Activated T-cell treated with anti-CD3 and anti-CD28 coated beads, Interleukin-2, amount 50 U/mL, for 4 hours (primary cell): ENCODE measurements at regions not wholly inside any gene's neighbourhood (a gene's known extent, or its start where the extent isn't known, plus 50 kb on each side); places are given as distances from the start of the nearest gene placed in this dataset.
"Not testable (repeated sequence)": the region's sequence is repeated elsewhere in the genome, so short reads cannot be mapped to it uniquely, and the experiment has no call there.

ENCODE experiments used
- ATAC-seq, 2 donors: fragments of 200-7000 bp; cut with Tn5 transposase; one replicate each; pipeline ENCODE4 v1.10.0; 2021
- DNase-seq: peaks from one replicate; pipeline ENCODE4 v3.0.0-alpha.2; 2020
- H3K27me3 Mint-ChIP-seq: one replicate; pipeline ENCODE4 v1.8.0; 2021; ENCODE audit warnings: low read depth, mixed read lengths
- H3K36me3 Mint-ChIP-seq: one replicate; pipeline ENCODE4 v1.8.0; 2022; ENCODE audit warnings: mixed read lengths; ENCODE audit not compliant: insufficient read depth
- H3K4me1 Mint-ChIP-seq: one replicate; pipeline ENCODE4 v1.8.0; 2021; ENCODE audit warnings: low read depth, mixed read lengths
- H3K4me3 Mint-ChIP-seq: one replicate; pipeline ENCODE4 v1.8.0; 2021; ENCODE audit warnings: mild to moderate bottlenecking, moderate library complexity, mixed read lengths
- H3K9me3 Mint-ChIP-seq: one replicate; pipeline ENCODE4 v1.8.0; 2021; ENCODE audit warnings: mixed read lengths

DNA sequence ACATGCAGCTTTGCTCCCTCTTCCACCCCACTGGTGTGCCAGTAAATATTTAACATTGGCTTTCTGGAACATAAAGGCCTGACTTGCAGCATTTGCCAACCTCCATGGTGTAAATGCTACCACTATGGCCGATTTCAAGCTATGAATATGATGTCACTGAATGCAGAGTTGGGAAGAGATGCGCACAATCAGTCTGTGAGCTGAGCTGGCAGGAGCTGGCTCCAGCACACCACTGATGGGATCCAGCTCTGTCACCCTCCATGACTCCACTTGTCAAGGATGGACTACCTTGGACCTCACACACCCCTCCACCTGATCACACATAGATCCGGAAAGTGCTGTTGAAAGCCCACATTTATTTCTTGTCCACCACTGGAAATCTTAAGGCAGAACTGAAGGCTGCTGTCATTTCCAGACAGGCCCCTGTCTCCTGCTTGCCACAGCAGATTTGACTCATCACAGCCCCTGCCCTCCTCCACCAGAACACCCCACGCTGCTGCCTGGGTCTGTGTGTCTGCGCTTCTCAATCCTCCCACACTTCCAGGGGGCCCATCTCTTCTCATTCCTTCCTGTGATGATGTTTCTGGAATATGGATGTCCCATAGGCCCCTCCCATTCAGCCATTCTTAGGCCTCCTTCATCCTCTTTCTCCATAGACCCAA is 82.2 kb upstream of the BCAR3 start:
- Mint-ChIP-seq H3K4me3 (no peak overlapping the region), H3K9me3 (no peaks in the 10 kb centered on the region), H3K36me3 (no peaks in the 10 kb centered on the region), H3K4me1 (peaks cover 21% of the 10 kb centered on the region), H3K27me3 (no peaks in the 10 kb centered on the region)
- DNase-seq, result no peak
- no peak for ATAC-seq

DNA sequence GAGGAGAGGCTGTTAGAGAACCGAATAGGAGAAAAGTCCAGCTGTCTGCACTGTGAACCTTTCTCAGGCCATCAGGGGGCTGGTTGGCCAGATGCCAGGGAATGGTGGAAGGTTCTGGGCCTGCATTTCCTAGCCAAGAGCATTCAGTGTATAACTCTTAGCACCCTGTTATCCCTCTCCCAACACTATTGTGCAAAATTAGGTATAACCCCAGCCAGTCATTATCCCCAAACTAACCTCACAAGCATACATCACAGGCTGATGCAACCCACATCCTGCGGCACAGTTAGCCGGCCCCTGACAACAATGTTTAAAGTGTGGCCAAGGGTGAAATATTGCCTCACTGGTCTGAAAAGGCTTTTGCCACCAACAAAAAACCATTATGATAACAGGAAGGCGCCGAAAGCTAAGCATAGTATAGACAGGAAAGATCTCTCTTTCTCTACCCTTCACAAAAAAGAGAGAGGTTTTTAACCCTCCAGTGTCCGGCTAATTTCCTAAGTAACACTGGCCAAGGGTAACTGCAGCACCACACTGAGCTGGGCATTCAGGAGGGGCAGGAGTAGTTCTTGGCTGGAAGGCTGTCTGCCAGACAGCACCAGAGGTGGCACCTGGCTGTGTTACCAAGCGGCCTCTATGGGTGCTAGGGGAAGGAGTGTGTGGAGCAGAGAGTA is 77.3 kb upstream of the BCAR3 start:
- peak; percentile 34 to 50 for ATAC-seq
- no peak overlapping the region for H3K4me3 Mint-ChIP-seq

DNA sequence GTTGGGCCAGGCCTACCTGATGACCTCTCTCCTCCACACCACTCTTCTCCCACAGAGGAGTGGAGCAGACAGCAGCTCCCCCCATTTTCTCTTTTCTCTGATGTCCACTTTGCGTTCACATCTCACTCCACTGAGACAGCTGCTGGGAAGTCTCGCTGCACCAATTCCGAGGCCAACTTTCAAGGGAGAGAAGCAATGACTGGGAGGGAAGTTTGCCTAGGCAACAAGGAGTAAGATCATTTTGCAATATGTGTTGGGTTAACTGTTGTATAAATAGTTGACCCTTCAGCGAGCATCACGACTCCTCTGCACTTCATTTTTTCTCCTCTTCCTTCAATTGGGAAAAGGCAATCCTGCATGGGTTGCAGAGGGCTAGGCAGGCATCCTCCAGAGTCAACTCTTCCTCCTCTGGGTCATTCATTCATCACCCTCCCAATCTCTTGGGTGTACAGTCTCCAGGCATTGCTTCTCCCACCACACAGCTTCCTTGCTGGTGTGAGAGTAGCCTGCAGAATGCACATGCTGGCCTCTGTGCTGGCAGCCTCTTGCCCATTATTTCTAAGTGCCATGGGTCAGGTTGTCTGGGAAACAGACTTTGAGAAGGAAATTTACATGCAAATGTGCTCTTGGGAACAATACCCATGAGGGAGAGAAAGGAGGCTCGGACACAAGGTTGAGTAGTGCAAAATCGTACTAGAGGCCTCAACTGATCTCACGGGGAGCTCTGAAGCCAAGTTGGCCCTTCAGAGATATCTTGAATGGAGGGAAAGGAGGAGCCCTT is 75.8 kb upstream of the BCAR3 start:
- no peaks in the 10 kb centered on the region for H3K36me3 Mint-ChIP-seq
- H3K4me1 Mint-ChIP-seq, result peaks cover 10% of the 10 kb centered on the region
- H3K27me3 Mint-ChIP-seq, result no peaks in the 10 kb centered on the region
- DNase-seq, result no peak
- no peak overlapping the region for H3K4me3 Mint-ChIP-seq
- no peak for ATAC-seq
- no peaks in the 10 kb centered on the region for H3K9me3 Mint-ChIP-seq

More for the DNA sequence above, 77.3 kb upstream of the BCAR3 start:
- H3K36me3 Mint-ChIP-seq, result no peaks in the 10 kb centered on the region
- H3K4me1 Mint-ChIP-seq, result peaks cover 10% of the 10 kb centered on the region
- H3K27me3 Mint-ChIP-seq, result no peaks in the 10 kb centered on the region
- no peaks in the 10 kb centered on the region for H3K9me3 Mint-ChIP-seq
- no peak for DNase-seq

DNA sequence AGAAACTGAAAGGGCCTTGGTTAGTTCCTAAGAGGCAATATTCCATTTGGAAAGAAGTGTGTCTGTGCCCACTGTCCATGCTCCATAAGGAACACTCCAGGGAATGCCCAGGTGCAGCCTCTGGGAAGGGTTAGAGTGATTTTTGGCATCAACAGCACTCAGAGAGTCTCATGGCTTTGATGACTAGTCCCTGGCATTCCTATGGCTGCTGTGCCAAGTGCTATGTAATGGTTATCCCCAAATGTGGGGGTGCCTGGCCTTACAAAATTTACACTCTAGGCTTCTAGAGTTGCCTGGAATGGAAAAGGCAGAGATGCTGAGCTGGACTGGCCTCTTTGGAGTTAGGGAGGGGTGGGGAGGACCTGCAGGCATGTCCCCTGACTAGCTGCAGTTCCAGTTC is 75.0 kb upstream of the BCAR3 start:
- DNase-seq (no peak), ATAC-seq (no peak)
- H3K4me1 Mint-ChIP-seq, result peaks cover 11% of the 10 kb centered on the region
- no peaks in the 10 kb centered on the region for H3K9me3 Mint-ChIP-seq
- no peaks in the 10 kb centered on the region for H3K27me3 Mint-ChIP-seq
- H3K4me3 Mint-ChIP-seq, result no peak overlapping the region
- H3K36me3 Mint-ChIP-seq, result no peaks in the 10 kb centered on the region

DNA sequence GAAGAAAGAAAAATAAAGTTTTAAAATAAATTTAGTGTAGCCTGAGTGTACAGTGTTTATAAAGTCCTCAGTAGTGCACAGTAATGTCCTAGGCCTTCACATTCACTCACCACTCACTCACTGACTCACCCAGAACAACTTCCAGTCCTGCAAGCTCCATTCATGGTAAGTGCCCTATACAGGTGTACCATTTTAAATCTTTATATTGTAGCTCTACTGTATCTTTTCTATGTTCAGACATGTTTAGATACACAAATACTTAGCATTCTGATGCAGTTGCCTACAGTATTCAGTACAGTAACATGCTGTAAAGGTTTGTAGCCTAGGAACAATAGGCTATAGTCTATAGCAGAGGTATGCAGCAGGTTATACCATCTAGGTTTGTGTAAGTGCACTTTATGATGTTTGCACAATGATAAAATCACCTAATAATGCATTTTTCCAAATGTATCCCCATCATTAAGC is 73.6 kb upstream of the BCAR3 start:
- H3K4me3 Mint-ChIP-seq, DNase-seq, ATAC-seq, H3K9me3 Mint-ChIP-seq, H3K27me3 Mint-ChIP-seq, H3K36me3 Mint-ChIP-seq: not testable (repeated sequence)
- H3K4me1 Mint-ChIP-seq, result peaks cover 25% of the 10 kb centered on the region

DNA sequence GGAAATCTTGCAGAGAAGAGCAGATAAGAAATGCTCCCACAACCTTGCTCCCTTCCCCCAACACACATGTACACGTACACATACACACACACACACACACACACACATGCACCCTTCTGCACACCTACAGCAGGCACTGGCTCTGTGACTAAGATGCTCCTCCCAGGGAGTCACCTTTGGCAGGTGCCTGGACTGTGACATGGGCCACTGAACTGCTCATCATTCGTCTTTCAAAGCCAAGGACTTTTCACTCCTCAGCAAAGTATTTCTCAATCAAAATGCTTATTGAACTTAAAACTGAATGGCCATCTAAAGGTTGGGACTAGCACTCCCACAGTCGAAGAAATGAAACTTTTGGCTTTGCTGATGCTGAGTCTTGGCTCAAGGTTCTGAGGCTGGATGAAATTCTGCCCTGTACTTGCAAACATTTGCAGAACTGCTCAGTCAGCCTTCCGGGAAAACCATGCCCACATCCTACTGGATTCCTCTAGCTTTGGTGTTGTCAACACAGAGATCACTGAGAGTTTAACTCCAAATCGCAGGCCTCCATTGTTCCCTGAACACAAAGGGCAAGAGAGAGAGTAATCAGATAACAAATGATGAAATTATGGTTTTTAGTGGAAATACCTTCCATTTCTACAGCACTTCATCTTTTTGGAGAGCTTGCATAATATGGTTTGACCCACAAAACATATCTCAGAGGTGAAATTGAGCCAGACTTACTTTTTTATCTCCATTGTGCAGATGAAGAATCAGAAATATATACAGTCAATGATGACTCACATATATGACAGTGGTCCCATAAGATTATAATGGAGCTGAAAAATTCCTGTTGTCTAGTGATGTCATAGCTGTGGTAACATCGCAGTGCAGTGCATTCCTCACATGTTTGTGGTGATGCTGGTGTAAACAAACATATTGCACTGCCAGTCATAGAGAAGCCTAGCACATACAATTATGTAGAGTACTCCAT is 72.4 kb upstream of the BCAR3 start:
- no peak for DNase-seq
- Mint-ChIP-seq H3K36me3 (no peaks in the 10 kb centered on the region), H3K9me3 (no peaks in the 10 kb centered on the region), H3K4me1 (peaks cover 27% of the 10 kb centered on the region), H3K27me3 (no peaks in the 10 kb centered on the region), H3K4me3 (no peak overlapping the region)
- ATAC-seq, result no peak

DNA sequence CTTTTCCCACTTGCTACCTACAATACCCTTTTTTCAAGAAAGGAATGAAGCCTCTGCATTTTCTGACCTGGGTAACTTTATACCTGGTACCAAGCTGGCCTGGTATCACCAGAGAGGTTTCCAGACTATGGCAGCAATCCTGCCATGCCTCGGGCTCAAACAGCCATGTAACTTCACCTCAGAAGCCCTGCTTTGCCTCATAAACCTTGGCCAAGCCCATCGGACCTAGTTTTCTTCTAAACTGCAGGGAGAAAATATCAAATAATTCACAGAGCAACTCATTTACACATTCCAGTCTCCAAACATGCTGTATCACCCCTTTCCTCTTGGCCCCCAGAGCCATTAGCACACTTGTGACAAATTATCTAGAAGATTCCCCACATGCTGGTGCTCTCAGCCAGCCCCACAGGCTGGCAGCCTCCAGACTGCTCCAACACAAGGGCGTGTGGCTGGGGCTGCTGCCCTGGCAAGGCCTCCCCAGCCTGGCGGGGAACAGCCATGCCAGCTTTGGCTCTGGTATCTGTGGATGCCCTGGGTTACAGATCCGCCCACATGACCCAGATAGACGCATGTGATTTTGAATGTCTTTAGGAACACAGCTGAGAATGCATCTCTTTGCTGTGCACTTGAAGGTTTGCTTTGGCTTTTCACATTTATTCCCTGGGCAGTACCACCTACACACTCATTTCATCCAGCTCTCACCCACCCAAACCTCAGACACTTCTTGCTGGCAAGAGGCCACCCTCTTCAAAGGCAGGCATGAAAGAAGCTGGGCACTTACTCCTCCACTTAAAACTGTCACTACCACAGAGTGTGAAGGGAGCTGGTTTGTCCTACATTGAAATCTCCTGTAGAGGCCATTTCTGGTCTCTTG is 70.0 kb upstream of the BCAR3 start:
- Mint-ChIP-seq H3K4me1 (peaks cover 21% of the 10 kb centered on the region), H3K9me3 (peaks cover 4% of the 10 kb centered on the region), H3K27me3 (no peaks in the 10 kb centered on the region), H3K36me3 (no peaks in the 10 kb centered on the region), H3K4me3 (no peak overlapping the region)
- ATAC-seq, result no peak
- DNase-seq, result no peak

DNA sequence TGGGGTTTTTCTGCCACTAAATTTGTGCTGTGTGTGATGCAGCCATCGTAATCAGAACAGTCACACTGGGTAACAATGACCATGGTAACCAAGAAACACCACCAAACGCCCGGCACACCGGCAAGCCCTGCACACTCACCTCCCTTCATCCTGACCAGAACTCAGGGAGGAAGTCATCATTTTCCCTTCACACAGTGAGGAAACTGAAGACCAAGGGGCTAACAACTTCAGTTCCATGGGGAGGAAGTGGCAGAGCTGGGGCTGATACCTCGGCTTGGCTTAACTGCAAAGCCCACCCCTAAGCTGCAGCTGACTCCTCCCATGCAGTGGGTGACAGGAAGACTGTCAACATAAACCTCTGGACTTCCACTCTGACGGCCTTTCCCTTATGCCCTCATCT is 69.3 kb upstream of the BCAR3 start:
- Mint-ChIP-seq H3K27me3 (no peaks in the 10 kb centered on the region), H3K4me1 (peaks cover 21% of the 10 kb centered on the region), H3K9me3 (peaks cover 4% of the 10 kb centered on the region), H3K4me3 (no peak overlapping the region), H3K36me3 (no peaks in the 10 kb centered on the region)
- DNase-seq (no peak), ATAC-seq (no peak)

DNA sequence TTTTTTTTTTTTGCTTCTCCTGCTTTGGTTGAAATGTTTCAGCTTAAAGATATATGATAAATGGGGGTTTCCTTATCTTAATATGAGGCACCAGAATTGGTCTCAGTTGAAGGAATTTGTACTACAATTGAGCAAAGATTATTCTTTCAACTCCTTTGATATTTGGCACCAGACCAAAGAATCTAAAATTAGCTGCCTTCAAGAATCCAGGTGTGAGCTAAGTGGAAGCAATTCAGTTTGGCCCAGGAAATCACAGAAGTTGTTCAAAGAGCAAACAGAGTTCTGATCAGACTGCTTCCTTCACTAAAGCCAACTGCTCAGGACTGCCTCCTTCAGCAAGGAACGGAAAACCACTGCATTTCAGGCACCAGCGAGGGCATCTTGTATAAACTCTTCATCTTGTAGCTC is 68.3 kb upstream of the BCAR3 start:
- no peak for ATAC-seq
- peaks cover 21% of the 10 kb centered on the region for H3K4me1 Mint-ChIP-seq
- H3K9me3 Mint-ChIP-seq, result peaks cover 4% of the 10 kb centered on the region
- H3K4me3 Mint-ChIP-seq, result no peak overlapping the region
- DNase-seq, result no peak
- H3K36me3 Mint-ChIP-seq, result no peaks in the 10 kb centered on the region
- no peaks in the 10 kb centered on the region for H3K27me3 Mint-ChIP-seq

DNA sequence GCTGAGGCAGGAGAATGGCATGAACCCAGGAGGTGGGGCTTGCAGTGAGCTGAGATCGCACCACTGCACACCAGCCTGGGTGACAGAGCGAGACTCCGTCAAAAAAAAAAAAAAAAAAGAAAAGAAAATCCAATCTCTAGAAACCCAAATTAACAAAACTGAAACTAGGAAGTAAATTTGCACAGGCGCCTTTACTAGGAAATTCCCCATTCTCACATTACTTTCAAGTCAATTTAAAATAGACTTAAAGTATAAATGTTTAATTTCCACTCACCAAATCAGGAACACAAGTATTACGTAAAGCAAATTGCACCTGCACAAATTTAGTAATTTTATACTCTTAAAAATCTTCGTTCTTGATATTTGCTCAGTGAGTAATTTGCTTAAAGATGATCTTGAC is 67.8 kb upstream of the BCAR3 start:
- ATAC-seq (no peak), DNase-seq (no peak)
- H3K4me1 Mint-ChIP-seq, result peaks cover 21% of the 10 kb centered on the region
- H3K36me3 Mint-ChIP-seq, result no peaks in the 10 kb centered on the region
- no peaks in the 10 kb centered on the region for H3K27me3 Mint-ChIP-seq
- no peak overlapping the region for H3K4me3 Mint-ChIP-seq
- H3K9me3 Mint-ChIP-seq, result peaks cover 4% of the 10 kb centered on the region

DNA sequence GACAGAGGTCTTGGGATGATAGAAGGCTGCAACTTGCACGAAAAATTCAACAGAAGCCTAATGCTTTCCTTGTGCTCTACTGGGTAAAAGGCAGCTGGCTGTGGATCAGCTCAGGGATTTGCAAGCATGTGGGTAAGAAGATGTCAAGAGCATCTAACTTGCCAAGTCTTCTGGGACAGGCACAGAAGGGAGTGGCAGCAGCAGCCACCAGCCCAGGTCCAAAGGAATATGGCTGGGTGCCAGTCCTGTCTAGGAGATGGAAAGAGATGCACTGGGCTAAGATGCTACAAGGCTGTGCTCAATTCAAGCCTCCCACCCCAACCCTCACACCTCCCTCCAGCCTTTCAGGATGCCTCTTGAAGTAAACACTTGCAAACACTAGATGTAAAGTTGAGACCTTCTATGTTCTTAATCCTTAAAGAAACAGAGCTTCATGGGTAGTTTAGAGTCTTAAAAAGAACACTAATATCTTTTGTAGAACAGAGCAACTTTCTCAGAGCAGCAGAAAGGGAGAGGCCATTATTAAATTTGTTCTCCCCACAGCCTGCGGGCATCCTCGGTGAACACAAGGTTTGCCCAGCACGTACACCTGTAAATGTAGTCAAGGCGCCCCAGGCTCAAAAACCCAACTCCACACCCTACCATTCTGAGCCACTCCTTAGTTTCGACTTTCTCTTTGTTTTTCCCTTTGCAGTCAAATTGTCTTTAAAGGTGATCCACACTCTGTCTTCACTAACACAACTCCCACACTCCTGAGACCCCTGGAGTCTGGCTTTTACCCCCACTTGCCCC is 64.6 kb upstream of the BCAR3 start:
- Mint-ChIP-seq H3K27me3 (no peaks in the 10 kb centered on the region), H3K9me3 (peaks cover 4% of the 10 kb centered on the region), H3K36me3 (no peaks in the 10 kb centered on the region), H3K4me1 (peaks cover 16% of the 10 kb centered on the region), H3K4me3 (no peak overlapping the region)
- no peak for ATAC-seq
- DNase-seq, result no peak

DNA sequence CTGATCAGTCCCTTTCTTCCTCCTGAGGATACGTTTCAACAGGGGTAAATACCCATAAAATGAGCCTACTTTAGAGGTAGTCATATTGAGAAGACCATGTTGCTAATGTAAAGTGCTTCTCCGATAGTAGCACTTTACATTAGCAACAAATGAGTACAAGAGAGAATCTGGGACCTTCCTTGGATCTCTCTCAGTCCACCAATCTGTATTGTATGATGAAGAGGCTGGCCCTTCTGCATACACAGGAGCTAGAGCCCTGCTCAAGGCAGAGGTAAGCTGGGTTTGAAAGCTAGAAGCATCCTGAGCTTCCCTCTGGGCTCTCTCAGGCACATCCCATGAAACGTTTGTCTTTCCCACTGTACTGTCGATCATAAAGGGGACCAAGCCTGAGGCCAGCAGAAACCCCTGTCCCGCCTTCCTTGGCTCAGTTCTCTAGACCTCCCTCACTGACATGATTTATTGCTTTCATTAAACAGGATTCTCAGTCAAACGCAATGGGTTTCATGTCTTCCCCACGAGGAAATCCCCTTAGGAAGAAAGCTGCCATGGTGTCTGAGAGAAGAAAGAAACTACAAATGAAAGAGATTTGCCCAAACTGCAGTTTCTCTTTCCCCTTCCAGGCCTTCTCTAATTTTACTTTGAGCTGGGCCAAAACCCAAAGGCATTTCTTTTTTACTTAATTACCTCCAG is 62.8 kb upstream of the BCAR3 start:
- H3K36me3 Mint-ChIP-seq, result no peaks in the 10 kb centered on the region
- H3K9me3 Mint-ChIP-seq, result peaks cover 4% of the 10 kb centered on the region
- H3K4me1 Mint-ChIP-seq, result no peaks in the 10 kb centered on the region
- DNase-seq, result no peak
- no peaks in the 10 kb centered on the region for H3K27me3 Mint-ChIP-seq
- no peak overlapping the region for H3K4me3 Mint-ChIP-seq
- peak in 1 of 2 donors; percentile 74 for ATAC-seq
